Activated CD4-positive, alpha-beta memory T cell treated with anti-CD3 and anti-CD28 coated beads for 36 hours (primary cell): ENCODE measurements at regions not wholly inside any gene's neighbourhood (a gene's known extent, or its start where the extent isn't known, plus 50 kb on each side); places are given as distances from the start of the nearest gene placed in this dataset.

Experiments used
- CTCF ChIA-PET: fragments of 350-600 bp; sonication (Branson Sonifier 250); formaldehyde crosslinking; loops from one replicate; lab custom pipeline; 2021; ENCODE audit warnings: antibody characterized with exemption, inconsistent platforms; lab: Charles Lee
- POLR2A ChIA-PET: fragments of 350-600 bp; sonication (Branson Sonifier 250); formaldehyde crosslinking; loops from one replicate; lab custom pipeline; 2021; ENCODE audit warnings: antibody characterized with exemption; lab: Charles Lee
- DNase-seq: peaks from one replicate; pipeline ENCODE4 v3.0.0-alpha.2; 2020
- H3K27ac Mint-ChIP-seq: one replicate; pipeline ENCODE4 v1.8.0; 2021; ENCODE audit warnings: mixed read lengths
- H3K27me3 Mint-ChIP-seq: one replicate; pipeline ENCODE4 v1.8.0; 2021; ENCODE audit warnings: mixed read lengths
- H3K36me3 Mint-ChIP-seq: one replicate; pipeline ENCODE4 v1.8.0; 2021; ENCODE audit warnings: mixed read lengths
- H3K4me1 Mint-ChIP-seq: one replicate; pipeline ENCODE4 v1.8.0; 2021; ENCODE audit warnings: low read depth, mixed read lengths
- H3K4me3 Mint-ChIP-seq: one replicate; pipeline ENCODE4 v1.8.0; 2021; ENCODE audit warnings: mild to moderate bottlenecking, mixed read lengths
- H3K9me3 Mint-ChIP-seq: one replicate; pipeline ENCODE4 v1.8.0; 2021; ENCODE audit warnings: mixed read lengths
- intact Hi-C: fragments of 100-400 bp; cut with micrococcal nuclease; formaldehyde crosslinking; loops from one replicate; pipeline ENCODE4 v1.15.1; 2023

GRCh38 chr4:149933120-149933519 is 117.5 kb upstream of the IQCM start:
- intact Hi-C loops, result no loop called here
- H3K27ac Mint-ChIP-seq, result no peak overlapping the region
- no peaks in the 10 kb centered on the region for H3K4me1 Mint-ChIP-seq
- no peak overlapping the region for H3K4me3 Mint-ChIP-seq
- no peak for DNase-seq
- ChIA-PET CTCF (no interaction called here), POLR2A (no interaction called here)
- H3K9me3 Mint-ChIP-seq, result peaks cover 7% of the 10 kb centered on the region
- H3K27me3 Mint-ChIP-seq, result no peaks in the 10 kb centered on the region
- no peaks in the 10 kb centered on the region for H3K36me3 Mint-ChIP-seq

- Mint-ChIP-seq H3K36me3 (no peaks in the 10 kb centered on the region), H3K27me3 (no peaks in the 10 kb centered on the region), H3K4me1 (no peaks in the 10 kb centered on the region), H3K9me3 (peaks cover 7% of the 10 kb centered on the region), H3K4me3 (no peak overlapping the region), H3K27ac (no peak overlapping the region)
- intact Hi-C loops, result no loop called here
- no peak for DNase-seq
- ChIA-PET CTCF (no interaction called here), POLR2A (no interaction called here)
Measured at GRCh38 chr4:149933883-149934282, 118.2 kb upstream of the IQCM start.

GRCh38 chr4:149949381-149949780 is 128.9 kb upstream of the DCLK2 start:
- H3K27ac Mint-ChIP-seq, result no peak overlapping the region
- H3K4me3 Mint-ChIP-seq, result no peak overlapping the region
- H3K4me1 Mint-ChIP-seq, result no peaks in the 10 kb centered on the region
- CTCF ChIA-PET, result no interaction called here
- POLR2A ChIA-PET, result no interaction called here
- no peak for DNase-seq
- intact Hi-C loops, result no loop called here
- no peaks in the 10 kb centered on the region for H3K36me3 Mint-ChIP-seq
- H3K27me3 Mint-ChIP-seq, result peaks cover 8% of the 10 kb centered on the region
- H3K9me3 Mint-ChIP-seq, result no peaks in the 10 kb centered on the region

- Mint-ChIP-seq H3K9me3 (no peaks in the 10 kb centered on the region), H3K27ac (no peak overlapping the region), H3K4me3 (no peak overlapping the region), H3K36me3 (no peaks in the 10 kb centered on the region), H3K27me3 (peaks cover 5% of the 10 kb centered on the region), H3K4me1 (no peaks in the 10 kb centered on the region)
- CTCF ChIA-PET, result no interaction called here
- POLR2A ChIA-PET, result no interaction called here
- no peak for DNase-seq
- intact Hi-C loops, result no loop called here
Measured at GRCh38 chr4:149951152-149951900, 126.9 kb upstream of the DCLK2 start.

- ChIA-PET POLR2A (no interaction called here), CTCF (no interaction called here)
- H3K36me3 Mint-ChIP-seq, result no peaks in the 10 kb centered on the region
- no peak overlapping the region for H3K27ac Mint-ChIP-seq
- no peak overlapping the region for H3K4me3 Mint-ChIP-seq
- no peaks in the 10 kb centered on the region for H3K4me1 Mint-ChIP-seq
- intact Hi-C loops, result no loop called here
- peaks cover 2% of the 10 kb centered on the region for H3K27me3 Mint-ChIP-seq
- no peaks in the 10 kb centered on the region for H3K9me3 Mint-ChIP-seq
- no peak for DNase-seq
Measured at GRCh38 chr4:149952101-149952500, 126.1 kb upstream of the DCLK2 start.

- Mint-ChIP-seq H3K4me3 (no peak overlapping the region), H3K27me3 (peaks cover 2% of the 10 kb centered on the region), H3K27ac (no peak overlapping the region), H3K4me1 (no peaks in the 10 kb centered on the region), H3K36me3 (no peaks in the 10 kb centered on the region), H3K9me3 (no peaks in the 10 kb centered on the region)
- DNase-seq, result no peak
- ChIA-PET CTCF (no interaction called here), POLR2A (no interaction called here)
- intact Hi-C loops, result no loop called here
Measured at GRCh38 chr4:149952716-149953115, 125.5 kb upstream of the DCLK2 start.

GRCh38 chr4:149955780-149956390 is 122.4 kb upstream of the DCLK2 start:
- ChIA-PET CTCF (no interaction called here), POLR2A (no interaction called here)
- Mint-ChIP-seq H3K9me3 (no peaks in the 10 kb centered on the region), H3K36me3 (no peaks in the 10 kb centered on the region), H3K4me3 (no peak overlapping the region), H3K27me3 (peaks cover 2% of the 10 kb centered on the region), H3K4me1 (no peaks in the 10 kb centered on the region), H3K27ac (no peak overlapping the region)
- intact Hi-C loops, result no loop called here
- DNase-seq, result no peak

- Mint-ChIP-seq H3K27me3 (peaks cover 2% of the 10 kb centered on the region), H3K36me3 (no peaks in the 10 kb centered on the region), H3K27ac (no peak overlapping the region), H3K4me3 (no peak overlapping the region), H3K9me3 (no peaks in the 10 kb centered on the region), H3K4me1 (no peaks in the 10 kb centered on the region)
- intact Hi-C loops, result no loop called here
- no peak for DNase-seq
- CTCF ChIA-PET, result no interaction called here
- POLR2A ChIA-PET, result no interaction called here
Measured at GRCh38 chr4:149956678-149957077, 121.6 kb upstream of the DCLK2 start.

- CTCF ChIA-PET, result no interaction called here
- Mint-ChIP-seq H3K4me3 (no peak overlapping the region), H3K27me3 (peaks cover 5% of the 10 kb centered on the region), H3K36me3 (no peaks in the 10 kb centered on the region), H3K9me3 (no peaks in the 10 kb centered on the region), H3K27ac (no peak overlapping the region), H3K4me1 (no peaks in the 10 kb centered on the region)
- intact Hi-C loops, result no loop called here
- POLR2A ChIA-PET, result no interaction called here
- no peak for DNase-seq
Measured at GRCh38 chr4:149961876-149962597, 116.2 kb upstream of the DCLK2 start.

- ChIA-PET POLR2A (no interaction called here), CTCF (no interaction called here)
- H3K4me3 Mint-ChIP-seq, result no peak overlapping the region
- no peak overlapping the region for H3K27ac Mint-ChIP-seq
- peaks cover 5% of the 10 kb centered on the region for H3K27me3 Mint-ChIP-seq
- no peaks in the 10 kb centered on the region for H3K9me3 Mint-ChIP-seq
- no peaks in the 10 kb centered on the region for H3K4me1 Mint-ChIP-seq
- no peak for DNase-seq
- intact Hi-C loops, result no loop called here
- H3K36me3 Mint-ChIP-seq, result no peaks in the 10 kb centered on the region
Measured at GRCh38 chr4:149964001-149964796, 114.0 kb upstream of the DCLK2 start.

- Mint-ChIP-seq H3K27ac (no peak overlapping the region), H3K4me3 (no peak overlapping the region), H3K27me3 (peaks cover 8% of the 10 kb centered on the region), H3K9me3 (no peaks in the 10 kb centered on the region), H3K4me1 (no peaks in the 10 kb centered on the region), H3K36me3 (no peaks in the 10 kb centered on the region)
- POLR2A ChIA-PET, result no interaction called here
- intact Hi-C loops, result no loop called here
- CTCF ChIA-PET, result interaction anchor here (0.6 kb wide), 1 partner anchor 333 kb away, joined by 3 read pairs; no protein-coding TSS in a partner anchor
- no peak for DNase-seq
Measured at GRCh38 chr4:149965206-149965605, 113.0 kb upstream of the DCLK2 start.

- no peaks in the 10 kb centered on the region for H3K36me3 Mint-ChIP-seq
- ChIA-PET CTCF (no interaction called here), POLR2A (no interaction called here)
- H3K27ac Mint-ChIP-seq, result no peak overlapping the region
- peaks cover 3% of the 10 kb centered on the region for H3K27me3 Mint-ChIP-seq
- DNase-seq, result no peak
- no peaks in the 10 kb centered on the region for H3K9me3 Mint-ChIP-seq
- H3K4me1 Mint-ChIP-seq, result no peaks in the 10 kb centered on the region
- intact Hi-C loops, result no loop called here
- H3K4me3 Mint-ChIP-seq, result no peak overlapping the region
Measured at GRCh38 chr4:149972407-149972806, 105.8 kb upstream of the DCLK2 start.
